NB4 (cell line): ENCODE measurements at regions not wholly inside any gene's neighbourhood (a gene's known extent, or its start where the extent isn't known, plus 50 kb on each side); places are given as distances from the start of the nearest gene placed in this dataset.
A peak's percentile ranks its signal among the peaks of the same experiment; 100 is the strongest.

ENCODE experiments used
- DNase-seq: peaks from one replicate; pipeline ENCODE4 v3.0.0; 2010; ENCODE audit warnings: low read depth
- H3K4me3 ChIP-seq: one replicate; pipeline ENCODE4 v1.5.1; 2011; ENCODE audit warnings: mild to moderate bottlenecking, low read depth, low read length, moderate library complexity
- MYC ChIP-seq: IDR thresholded peaks from 2 replicates; pipeline ENCODE4 v1.6.1; 2011; ENCODE audit warnings: low read depth, low read length
- POLR2A ChIP-seq: IDR thresholded peaks from 2 replicates; pipeline ENCODE4 v1.6.1; 2011; ENCODE audit warnings: mild to moderate bottlenecking; ENCODE audit not compliant: insufficient read length; ENCODE audit errors: extremely low read depth
- TF ChIP-seq, protein P1 (sequence below): IDR thresholded peaks from one replicate; pipeline ENCODE4 v1.5.1; 2012; ENCODE audit warnings: low read depth, low read length
- TF ChIP-seq, protein P2 (sequence below): IDR thresholded peaks from 2 replicates; pipeline ENCODE4 v1.6.1; 2011; ENCODE audit warnings: low read depth, low read length

DNA sequence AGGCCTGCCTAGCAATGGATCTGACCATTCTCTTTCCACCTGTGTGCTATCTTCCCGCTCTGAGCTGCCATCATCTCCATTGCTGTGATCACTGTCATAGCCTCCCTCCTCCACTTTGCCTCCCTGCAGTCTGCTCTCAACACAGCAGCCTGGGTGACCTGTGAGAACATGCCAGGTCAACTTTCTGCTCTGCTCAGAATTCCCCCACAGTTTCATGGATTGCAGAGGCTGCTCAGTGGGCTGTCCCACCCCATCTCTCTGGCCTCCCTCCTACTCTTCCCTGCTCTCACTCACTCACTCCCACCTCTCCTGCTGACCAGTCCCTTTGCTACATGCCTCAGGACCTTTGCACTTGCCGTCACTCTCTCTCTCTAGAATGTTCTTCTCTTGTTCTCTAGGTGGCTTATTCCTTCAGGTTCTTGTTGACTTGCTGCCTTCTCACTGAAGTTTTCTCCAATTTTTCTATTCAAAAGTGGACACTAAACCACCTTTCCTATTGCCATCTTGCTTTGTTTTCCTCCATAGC, 159.9 kb downstream of the CD83 start:
- DNase-seq, result no peak
- TF ChIP-seq, protein P1, sequence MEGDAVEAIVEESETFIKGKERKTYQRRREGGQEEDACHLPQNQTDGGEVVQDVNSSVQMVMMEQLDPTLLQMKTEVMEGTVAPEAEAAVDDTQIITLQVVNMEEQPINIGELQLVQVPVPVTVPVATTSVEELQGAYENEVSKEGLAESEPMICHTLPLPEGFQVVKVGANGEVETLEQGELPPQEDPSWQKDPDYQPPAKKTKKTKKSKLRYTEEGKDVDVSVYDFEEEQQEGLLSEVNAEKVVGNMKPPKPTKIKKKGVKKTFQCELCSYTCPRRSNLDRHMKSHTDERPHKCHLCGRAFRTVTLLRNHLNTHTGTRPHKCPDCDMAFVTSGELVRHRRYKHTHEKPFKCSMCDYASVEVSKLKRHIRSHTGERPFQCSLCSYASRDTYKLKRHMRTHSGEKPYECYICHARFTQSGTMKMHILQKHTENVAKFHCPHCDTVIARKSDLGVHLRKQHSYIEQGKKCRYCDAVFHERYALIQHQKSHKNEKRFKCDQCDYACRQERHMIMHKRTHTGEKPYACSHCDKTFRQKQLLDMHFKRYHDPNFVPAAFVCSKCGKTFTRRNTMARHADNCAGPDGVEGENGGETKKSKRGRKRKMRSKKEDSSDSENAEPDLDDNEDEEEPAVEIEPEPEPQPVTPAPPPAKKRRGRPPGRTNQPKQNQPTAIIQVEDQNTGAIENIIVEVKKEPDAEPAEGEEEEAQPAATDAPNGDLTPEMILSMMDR, result no peak
- TF ChIP-seq, protein P2, sequence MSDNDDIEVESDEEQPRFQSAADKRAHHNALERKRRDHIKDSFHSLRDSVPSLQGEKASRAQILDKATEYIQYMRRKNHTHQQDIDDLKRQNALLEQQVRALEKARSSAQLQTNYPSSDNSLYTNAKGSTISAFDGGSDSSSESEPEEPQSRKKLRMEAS, result no peak
- TF ChIP-seq POLR2A (no peak), MYC (no peak)
- H3K4me3 ChIP-seq, result no peak overlapping the region

DNA sequence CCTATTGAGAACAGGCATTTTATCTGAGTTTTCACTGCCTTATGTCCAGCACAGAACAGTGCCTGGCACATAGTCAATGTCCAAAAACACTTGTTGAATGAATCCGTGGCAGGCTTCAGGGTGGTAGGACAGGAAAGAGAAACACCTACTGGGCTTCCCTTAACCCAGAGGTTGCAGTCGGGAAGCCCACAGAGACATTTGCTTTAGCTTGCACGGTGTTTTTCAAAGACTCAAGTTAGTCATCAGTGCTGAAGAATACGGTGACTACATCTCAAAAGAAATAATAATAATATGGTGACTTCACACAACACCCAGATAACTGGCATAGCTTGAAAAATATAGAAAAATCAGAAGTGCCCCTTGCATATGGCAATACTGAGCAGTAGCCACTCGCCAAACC, 160.4 kb downstream of the CD83 start:
- DNase-seq, result no peak
- H3K4me3 ChIP-seq, result no peak overlapping the region

DNA sequence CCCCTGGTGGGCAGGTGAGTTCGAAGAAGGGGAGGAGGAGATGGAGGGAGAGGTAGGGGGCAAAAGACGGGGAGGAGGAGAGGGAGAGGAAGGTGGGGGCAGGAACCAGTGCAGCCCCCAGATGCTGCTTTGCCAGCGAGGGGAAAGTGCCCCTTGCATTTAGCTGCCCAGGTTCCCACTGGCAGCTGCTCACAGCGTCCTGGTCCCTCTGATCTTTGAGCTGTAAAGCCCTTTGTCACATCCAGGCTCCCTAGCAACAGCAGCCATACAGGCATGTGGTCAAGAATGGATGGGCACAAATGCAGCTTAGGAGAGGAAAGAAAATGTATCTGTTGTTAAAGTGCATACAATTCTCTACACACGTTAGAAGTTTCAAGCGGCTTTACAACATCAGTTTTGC, 160.9 kb downstream of the CD83 start:
- H3K4me3 ChIP-seq, result no peak overlapping the region
- TF ChIP-seq, protein P1, result no peak
- TF ChIP-seq POLR2A (no peak), MYC (no peak)
- TF ChIP-seq, protein P2, result no peak
- DNase-seq, result no peak

More for the DNA sequence above, 160.4 kb downstream of the CD83 start:
- no peak for TF ChIP-seq MYC
- TF ChIP-seq, protein P1, result no peak
- TF ChIP-seq, protein P2, result no peak
- no peak for TF ChIP-seq POLR2A

DNA sequence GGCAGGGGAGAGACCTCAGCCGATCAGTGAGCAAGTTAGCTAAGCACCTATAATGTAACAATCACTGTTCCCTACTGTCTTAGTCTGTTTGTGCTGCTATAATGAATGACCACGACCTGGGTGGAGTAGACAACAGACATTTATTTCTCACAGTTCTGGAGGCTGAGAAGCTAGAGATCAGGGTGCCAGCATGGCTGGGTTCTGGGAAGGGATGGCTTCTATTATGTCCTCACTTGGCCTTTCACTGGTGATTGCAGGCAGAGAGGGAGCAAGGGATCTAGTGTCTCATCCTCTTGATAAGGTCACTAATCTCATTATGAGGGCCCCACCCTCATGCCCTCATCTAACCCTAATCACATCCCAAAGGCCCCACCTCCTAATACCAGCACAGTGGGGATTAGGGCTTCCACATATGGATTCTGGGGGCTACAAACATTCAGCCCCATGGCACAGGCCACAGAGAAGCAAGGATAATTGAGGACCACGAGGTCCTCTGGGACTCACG, 162.5 kb downstream of the CD83 start:
- no peak overlapping the region for H3K4me3 ChIP-seq
- TF ChIP-seq MYC (no peak), POLR2A (no peak)
- TF ChIP-seq, protein P2, result no peak
- TF ChIP-seq, protein P1, result no peak
- DNase-seq, result no peak

DNA sequence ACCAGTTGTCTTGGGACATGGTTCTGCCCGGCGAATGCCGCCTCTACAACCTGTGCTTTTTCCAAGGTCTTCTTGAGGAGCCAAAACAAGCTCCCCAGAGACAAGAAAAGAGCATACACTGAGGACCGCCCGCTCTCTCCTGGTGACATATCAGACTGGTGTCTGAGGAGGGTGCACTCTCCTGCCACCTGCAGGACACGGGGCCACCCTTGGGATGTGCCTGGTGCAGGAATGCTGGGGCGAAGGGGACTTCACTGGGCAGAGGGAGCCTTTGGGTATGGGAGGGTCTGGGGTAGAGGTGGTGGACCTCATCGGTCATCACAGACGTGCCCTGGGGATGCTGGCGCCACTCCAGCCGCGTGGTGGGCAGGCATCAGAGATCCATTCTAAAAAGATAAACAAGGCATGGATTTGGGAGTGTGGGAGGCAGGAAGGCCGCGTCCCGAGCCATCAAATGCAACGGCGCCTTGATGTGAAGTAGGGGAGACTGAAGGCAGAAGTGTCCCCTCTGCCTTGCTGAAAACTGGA, 163.3 kb downstream of the CD83 start:
- DNase-seq, result no peak
- no peak overlapping the region for H3K4me3 ChIP-seq
- TF ChIP-seq, protein P1, result peak; percentile 14
- TF ChIP-seq MYC, result no peak

DNA sequence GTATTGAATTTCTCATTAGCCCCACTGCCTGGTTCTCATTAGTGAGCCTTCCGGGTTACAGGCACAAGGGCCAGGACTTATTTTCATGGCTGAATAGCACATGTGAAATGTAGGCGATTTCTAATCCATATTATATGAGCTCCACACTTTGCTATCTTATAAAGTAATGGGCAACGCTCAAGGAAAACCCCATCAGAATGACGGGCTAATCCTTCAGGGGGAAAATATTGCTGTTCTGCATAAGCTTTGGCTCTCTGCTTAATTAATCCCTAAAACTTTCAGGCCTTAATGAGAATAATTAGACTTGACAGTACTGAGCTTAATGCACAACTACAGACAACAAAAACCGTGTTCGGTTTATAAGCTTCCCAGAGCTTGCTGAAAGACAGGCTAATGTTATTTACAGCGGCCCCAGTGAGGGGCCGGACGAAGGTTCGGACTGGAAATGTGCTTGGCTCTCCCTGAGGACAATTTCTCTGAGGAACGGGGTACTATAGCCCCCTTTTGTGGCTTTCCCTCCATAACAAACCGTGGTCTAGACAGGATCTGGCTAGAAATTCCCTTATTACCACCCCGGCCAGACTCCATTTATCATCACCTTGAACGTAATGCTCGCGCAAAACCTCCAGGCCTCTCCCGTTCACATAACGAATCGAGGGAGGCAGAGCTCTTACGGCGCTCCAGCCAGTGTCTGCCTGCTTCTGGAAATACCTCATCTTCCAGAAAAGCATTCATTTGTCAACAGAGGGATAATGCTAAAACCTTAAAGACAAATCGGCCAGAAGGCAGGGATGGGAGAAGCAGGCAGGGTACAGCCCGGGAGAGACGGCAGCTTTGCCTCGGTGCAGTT, 164.5 kb downstream of the CD83 start:
- TF ChIP-seq, protein P1, result no peak
- DNase-seq, result no peak
- H3K4me3 ChIP-seq, result no peak overlapping the region
